OCI-LY1 (cell line): ENCODE measurements at regions not wholly inside any gene's neighbourhood (a gene's known extent, or its start where the extent isn't known, plus 50 kb on each side); places are given as distances from the start of the nearest gene placed in this dataset.

Source experiments
- H2AFZ ChIP-seq: fragments of 200-600 bp; sonication (generic), shearing (Covaris generic); 2 replicates; pipeline ENCODE4 v1.6.0; 2014; ENCODE audit warnings: antibody characterized with exemption, mild to moderate bottlenecking, low read length
- H3F3A ChIP-seq: fragments of 200-600 bp; sonication (generic), shearing (Covaris generic); 2 replicates; pipeline ENCODE4 v1.6.0; 2014; ENCODE audit warnings: mild to moderate bottlenecking, antibody characterized with exemption, low read length, moderate library complexity; ENCODE audit not compliant: insufficient read depth
- H3K27ac ChIP-seq: fragments of 200-600 bp; sonication (generic); 2 replicates; pipeline ENCODE4 v1.5.1; 2014; ENCODE audit warnings: low read length, mixed run types, mild to moderate bottlenecking, low read depth; ENCODE audit not compliant: poor library complexity, severe bottlenecking
- H3K27me3 ChIP-seq: fragments of 200-600 bp; sonication (generic); 2 replicates; pipeline ENCODE4 v1.6.0; 2014; ENCODE audit warnings: antibody characterized with exemption, mild to moderate bottlenecking, low read length, moderate library complexity; ENCODE audit not compliant: insufficient read depth
- H3K36me3 ChIP-seq: fragments of 200-600 bp; sonication (generic); 2 replicates; pipeline ENCODE4 v1.6.1; 2014; ENCODE audit warnings: mild to moderate bottlenecking, antibody characterized with exemption, low read length, moderate library complexity, mixed read lengths; ENCODE audit not compliant: insufficient read depth
- H3K4me1 ChIP-seq: fragments of 200-600 bp; sonication (generic); 2 replicates; pipeline ENCODE4 v1.5.1; 2014; ENCODE audit warnings: mild to moderate bottlenecking, low read length, moderate library complexity; ENCODE audit not compliant: insufficient read depth, severe bottlenecking
- H3K4me2 ChIP-seq: fragments of 200-600 bp; sonication (generic), shearing (Covaris generic); 2 replicates; pipeline ENCODE4 v1.6.1; 2014; ENCODE audit warnings: low read length
- H3K4me3 ChIP-seq: fragments of 200-600 bp; sonication (generic); 2 replicates; pipeline ENCODE4 v1.5.1; 2014; ENCODE audit warnings: low read length, low read depth, mild to moderate bottlenecking, mixed read lengths; ENCODE audit not compliant: poor library complexity, severe bottlenecking
- H3K79me2 ChIP-seq: fragments of 200-600 bp; shearing (Covaris generic); 2 replicates; pipeline ENCODE4 v1.6.1; 2016; ENCODE audit warnings: mixed run types, low read length, mixed read lengths; ENCODE audit not compliant: insufficient read depth
- H3K9ac ChIP-seq: fragments of 200-600 bp; sonication (generic), shearing (Covaris generic); 2 replicates; pipeline ENCODE4 v1.6.1; 2014; ENCODE audit warnings: mild to moderate bottlenecking, low read length, mixed read lengths
- H3K9me2 ChIP-seq: fragments of 200-600 bp; sonication (generic), shearing (Covaris generic); 2 replicates; pipeline ENCODE4 v1.6.1; 2014; ENCODE audit warnings: low read depth, mild to moderate bottlenecking, low read length, mixed read lengths
- H3K9me3 ChIP-seq: fragments of 200-600 bp; shearing (Covaris generic); 2 replicates; pipeline ENCODE4 v1.6.1; 2014; ENCODE audit warnings: low read length, mixed read lengths
- H4K20me1 ChIP-seq: fragments of 200-600 bp; sonication (generic), shearing (Covaris generic); 2 replicates; pipeline ENCODE4 v1.6.0; 2016; ENCODE audit warnings: mild to moderate bottlenecking, low read length; ENCODE audit not compliant: insufficient read depth
- CTCF ChIP-seq: fragments of 200-600 bp; sonication (generic), shearing (Covaris generic); IDR thresholded peaks from 2 replicates; pipeline ENCODE4 v1.5.1; 2017; ENCODE audit warnings: mild to moderate bottlenecking, antibody characterized with exemption, low read length, moderate library complexity, mixed read lengths
- EZH2 ChIP-seq: fragments of 200-600 bp; sonication (generic), shearing (Covaris generic); IDR thresholded peaks from 2 replicates; pipeline ENCODE4 v1.8.0; 2017; ENCODE audit warnings: borderline replicate concordance, mixed run types, mild to moderate bottlenecking, antibody characterized with exemption, low read length, moderate library complexity, mixed read lengths

GRCh38 chr16:82370282-82370681 lies 200.3 kb upstream of the MPHOSPH6 start:
- Histone ChIP-seq H3K27me3 (no peaks in the 10 kb centered on the region), H3K4me3 (no peak overlapping the region), H3K4me1 (no peaks in the 10 kb centered on the region), H2AFZ (no peak overlapping the region), H3K9me3 (no peaks in the 10 kb centered on the region), H3K79me2 (no peaks in the 10 kb centered on the region), H3F3A (no peaks in the 10 kb centered on the region), H3K9ac (no peak overlapping the region), H3K9me2 (no peaks in the 10 kb centered on the region), H4K20me1 (no peaks in the 10 kb centered on the region), H3K4me2 (no peak overlapping the region), H3K36me3 (no peaks in the 10 kb centered on the region), H3K27ac (no peak overlapping the region)
- TF ChIP-seq CTCF (no peak), EZH2 (no peak)

DNA sequence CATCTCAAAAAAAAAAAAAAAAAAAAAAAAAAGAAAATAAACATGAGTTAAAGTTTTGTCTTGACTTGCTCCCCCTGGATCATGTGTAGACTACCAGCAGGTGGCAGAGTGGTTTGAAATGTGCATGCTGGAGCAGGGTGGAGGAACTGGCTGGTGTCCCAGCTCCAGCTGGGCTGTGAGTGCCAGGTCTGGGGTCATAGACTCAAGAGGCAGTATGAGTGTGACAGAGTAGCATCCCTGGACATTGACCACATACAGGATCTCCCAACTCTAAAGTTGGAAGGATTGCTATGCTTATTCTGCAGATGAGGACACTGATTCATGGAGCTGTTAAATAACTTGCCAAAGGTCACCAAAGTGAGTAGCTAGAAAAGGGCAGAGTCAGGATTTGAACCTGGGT lies 198.0 kb upstream of the MPHOSPH6 start:
- Histone ChIP-seq H4K20me1 (no peaks in the 10 kb centered on the region), H3F3A (no peaks in the 10 kb centered on the region), H3K9me3 (no peaks in the 10 kb centered on the region), H3K27ac (no peak overlapping the region), H3K27me3 (no peaks in the 10 kb centered on the region), H3K79me2 (no peaks in the 10 kb centered on the region), H3K9me2 (no peaks in the 10 kb centered on the region), H3K4me1 (no peaks in the 10 kb centered on the region), H3K4me3 (no peak overlapping the region), H3K36me3 (no peaks in the 10 kb centered on the region), H2AFZ (no peak overlapping the region), H3K9ac (no peak overlapping the region), H3K4me2 (no peak overlapping the region)
- no peak for TF ChIP-seq EZH2
- TF ChIP-seq CTCF, result peak; percentile 30; the same call in 1 of the 2 replicates

GRCh38 chr16:82366462-82366861 lies 196.4 kb upstream of the MPHOSPH6 start:
- no peak overlapping the region for H3K27ac ChIP-seq
- H3K9ac ChIP-seq, result no peak overlapping the region
- no peaks in the 10 kb centered on the region for H3K79me2 ChIP-seq
- H3K36me3 ChIP-seq, result no peaks in the 10 kb centered on the region
- TF ChIP-seq EZH2 (no peak), CTCF (no peak)
- no peak overlapping the region for H2AFZ ChIP-seq
- no peaks in the 10 kb centered on the region for H4K20me1 ChIP-seq
- H3K9me3 ChIP-seq, result no peaks in the 10 kb centered on the region
- H3K4me1 ChIP-seq, result no peaks in the 10 kb centered on the region
- no peaks in the 10 kb centered on the region for H3K27me3 ChIP-seq
- H3F3A ChIP-seq, result no peaks in the 10 kb centered on the region
- H3K4me2 ChIP-seq, result no peak overlapping the region
- H3K9me2 ChIP-seq, result no peaks in the 10 kb centered on the region
- H3K4me3 ChIP-seq, result no peak overlapping the region
